Neural progenitor cell (in vitro differentiated cells): ENCODE measurements at regions not wholly inside any gene's neighbourhood (a gene's known extent, or its start where the extent isn't known, plus 50 kb on each side); places are given as distances from the start of the nearest gene placed in this dataset.

ENCODE experiments used
- CTCF ChIP-seq: fragments of 200-600 bp; sonication (generic); IDR thresholded peaks from 2 replicates; pipeline ENCODE4 v1.5.1; 2017; ENCODE audit warnings: antibody characterized with exemption, mild to moderate bottlenecking
- EZH2 ChIP-seq: fragments of 200-600 bp; sonication (generic); IDR thresholded peaks from 2 replicates; pipeline ENCODE4 v1.6.1; 2017; ENCODE audit warnings: antibody characterized with exemption, mild to moderate bottlenecking, moderate library complexity
- EZH2phosphoT487 ChIP-seq: fragments of 200-600 bp; sonication (generic); IDR thresholded peaks from 2 replicates; pipeline ENCODE4 v1.6.1; 2017; ENCODE audit warnings: antibody characterized with exemption

- TF ChIP-seq CTCF (peak; percentile 35), EZH2 (no peak), EZH2phosphoT487 (no peak)
Measured at GRCh38 chr16:48864055-48864454, 254.1 kb upstream of the N4BP1 start.
